Left kidney (tissue), 1 donor: ENCODE measurements at regions not wholly inside any gene's neighbourhood (a gene's known extent, or its start where the extent isn't known, plus 50 kb on each side); places are given as distances from the start of the nearest gene placed in this dataset.

Source experiments
- DNase-seq: peaks from one replicate; pipeline ENCODE4 v3.0.0-alpha.2; 2013

DNA sequence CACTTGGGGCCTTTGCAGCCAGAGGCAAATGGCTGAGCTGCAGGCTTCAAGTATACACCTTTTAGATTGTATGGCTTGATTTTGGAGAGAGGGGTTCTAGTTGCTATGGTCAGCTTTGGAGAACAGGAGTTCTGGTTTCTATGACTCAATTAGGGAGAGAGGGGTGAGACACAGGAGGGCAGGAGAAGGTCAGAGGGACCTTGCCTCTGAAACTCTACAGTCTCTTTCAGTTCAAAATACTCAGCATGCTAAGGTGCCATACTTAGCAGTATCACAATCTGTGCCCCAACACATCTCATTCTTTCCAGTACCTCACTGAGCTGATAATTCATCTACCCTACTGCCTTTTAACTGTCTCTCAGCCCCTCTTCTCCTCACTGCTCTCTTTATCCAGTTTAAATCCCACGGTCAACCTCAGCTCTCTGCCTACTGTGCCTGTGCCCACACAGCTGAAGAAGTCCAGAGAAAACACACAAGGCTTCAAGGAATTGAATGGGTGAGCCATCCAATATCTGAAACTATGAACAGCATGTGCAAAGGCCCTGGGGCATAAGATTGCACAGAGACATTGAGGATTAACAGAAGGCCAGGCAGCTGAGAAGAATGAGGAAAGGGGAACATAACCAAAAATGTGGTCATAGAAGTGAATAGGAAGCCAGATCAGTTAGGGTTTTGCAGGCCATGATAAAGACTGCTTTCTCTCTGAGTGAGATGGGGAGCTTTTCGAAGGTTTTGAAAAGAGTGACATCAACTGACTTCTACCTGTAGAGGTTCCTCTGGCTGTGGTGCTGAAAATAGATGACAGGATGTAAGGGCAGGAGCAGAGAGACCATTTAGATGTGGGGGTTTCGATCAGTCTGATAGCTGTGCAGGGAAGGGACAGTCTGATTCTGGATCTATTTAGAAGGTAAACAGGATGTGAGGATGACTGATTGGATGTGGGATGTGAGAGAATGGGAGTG, 54.5 kb upstream of the C3orf80 start:
- DNase-seq = no peak

DNA sequence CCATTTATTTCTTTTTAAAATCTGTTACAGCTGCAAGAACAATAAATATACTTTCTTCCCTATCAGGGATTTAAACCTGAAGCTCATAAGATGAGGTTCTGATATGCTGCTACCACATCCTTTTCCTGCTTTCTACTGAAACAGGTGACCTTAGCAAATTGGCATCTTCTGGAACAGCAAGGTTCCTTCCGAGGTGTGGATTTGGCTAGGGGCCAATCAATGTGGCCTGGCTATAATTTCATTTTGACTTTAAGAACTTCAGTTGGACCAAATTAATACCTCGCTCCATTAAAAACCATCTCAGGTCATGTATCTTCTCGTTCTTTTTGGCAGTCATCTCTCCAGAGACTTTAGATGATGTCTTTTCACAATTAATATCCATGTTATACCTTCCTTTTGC, 53.4 kb upstream of the C3orf80 start:
- no peak for DNase-seq

DNA sequence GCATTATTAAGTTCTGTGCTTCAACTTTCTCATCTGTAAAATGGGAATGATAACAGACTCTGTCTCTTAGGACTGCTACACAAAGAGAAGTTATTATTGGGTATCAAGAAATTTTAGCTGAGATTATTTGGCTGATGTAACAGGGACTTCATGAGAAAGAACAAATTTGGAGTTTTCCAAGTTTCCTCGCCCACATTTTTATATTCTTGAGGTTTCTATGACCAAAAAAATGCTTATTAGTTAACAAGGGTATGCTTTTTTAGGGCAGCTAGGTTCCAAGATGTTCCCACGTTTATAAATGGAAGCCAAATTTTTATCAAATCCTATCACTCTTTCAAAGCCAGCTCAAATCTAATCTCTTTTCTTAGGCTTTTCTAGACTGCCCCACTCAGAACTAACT, 50.6 kb upstream of the C3orf80 start:
- DNase-seq = no peak
